HG03432 (cell line): ENCODE measurements at regions not wholly inside any gene's neighbourhood (a gene's known extent, or its start where the extent isn't known, plus 50 kb on each side); places are given as distances from the start of the nearest gene placed in this dataset.
"Not testable (repeated sequence)": the region's sequence is repeated elsewhere in the genome, so short reads cannot be mapped to it uniquely, and the experiment has no call there.

Source experiments
- ATAC-seq: cut with Tn5 transposase; IDR thresholded peaks from one replicate; pipeline ENCODE4 v1.9.1; 2021; ENCODE audit warnings: mild to moderate bottlenecking, moderate library complexity; ENCODE audit not compliant: unreplicated experiment

DNA sequence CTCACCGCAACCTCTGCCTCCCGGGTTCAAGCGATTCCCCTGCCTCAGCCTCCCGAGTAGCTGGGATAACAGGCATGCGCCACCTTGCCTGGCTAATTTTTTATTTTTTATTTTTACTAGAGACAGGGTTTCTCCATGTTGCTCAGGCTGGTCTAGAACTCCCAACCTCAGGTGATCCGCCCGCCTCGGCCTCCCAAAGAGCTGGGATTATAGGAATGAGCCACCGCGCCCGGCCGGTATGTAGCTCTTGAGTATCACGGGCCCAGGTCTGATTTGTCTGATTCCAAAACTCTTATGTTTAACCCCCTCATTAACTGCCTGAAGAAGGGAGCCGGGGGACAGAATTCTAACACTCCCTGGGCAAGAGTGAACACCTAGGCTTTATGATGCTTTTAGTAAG, 91.7 kb upstream of the OLIG2 start:
- not testable (repeated sequence) for ATAC-seq

DNA sequence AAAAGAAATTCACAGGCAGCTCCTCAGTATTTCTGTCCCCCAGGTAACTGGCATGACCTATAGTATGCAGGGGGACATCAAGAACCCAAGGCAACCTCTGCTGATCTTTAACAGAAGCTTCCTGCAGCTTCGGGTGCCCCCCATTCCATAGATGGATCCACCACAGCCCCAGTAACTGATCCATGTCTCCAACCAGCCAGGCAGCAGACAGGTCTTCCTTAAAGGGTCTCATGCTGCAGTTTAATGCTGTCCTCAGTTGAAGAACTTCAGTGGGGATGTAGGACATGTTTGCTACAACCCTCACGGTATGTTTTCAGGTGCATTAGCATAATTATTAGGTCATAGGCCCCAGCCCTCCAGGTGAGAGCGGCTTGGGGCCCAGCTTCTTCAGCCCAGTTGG, 90.9 kb upstream of the OLIG2 start:
- no peak for ATAC-seq

DNA sequence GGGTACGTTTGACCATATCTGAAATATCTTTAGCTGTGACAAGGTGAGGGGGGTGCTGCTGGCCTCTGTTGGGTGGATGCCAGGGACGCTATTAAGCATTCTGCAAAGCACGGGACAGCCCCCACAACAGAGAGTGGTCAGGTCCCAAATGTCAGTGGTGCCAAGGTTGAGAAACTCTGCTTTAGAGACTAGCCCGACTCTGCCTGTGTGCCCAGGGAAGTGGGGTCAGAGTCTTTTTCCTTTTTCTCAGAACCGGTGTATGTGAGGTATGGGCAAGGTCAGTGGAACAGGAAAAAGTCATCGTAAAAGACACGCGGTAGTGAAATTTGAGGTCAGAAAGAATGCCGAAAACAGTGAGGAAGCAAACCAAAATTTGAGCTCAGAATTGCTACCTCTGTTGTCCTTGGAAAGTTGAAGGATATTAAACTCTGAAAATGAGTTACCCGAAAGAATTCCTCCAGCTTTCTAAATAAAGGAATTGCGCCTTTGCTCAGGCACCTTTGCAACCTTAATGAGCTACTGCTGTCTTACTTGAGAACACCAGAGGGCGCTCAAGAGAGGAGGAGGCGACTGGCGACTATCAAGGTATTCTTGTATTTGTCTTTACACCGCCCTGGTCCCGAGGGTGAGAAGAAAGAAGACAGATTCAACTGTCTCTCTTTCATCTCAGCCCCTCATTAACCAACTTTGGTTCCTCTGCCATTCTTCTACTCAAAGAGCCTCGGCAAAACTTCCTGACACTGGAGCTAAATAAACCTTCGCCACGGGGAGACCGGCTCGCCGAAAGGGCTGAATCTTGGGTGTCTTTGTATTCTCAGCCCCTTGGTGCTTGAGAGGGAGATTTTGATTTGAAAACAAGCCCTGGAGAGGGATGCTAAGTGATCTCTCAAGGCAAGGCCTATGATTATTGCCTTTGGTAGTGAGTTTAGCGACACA, 85.4 kb upstream of the OLIG2 start:
- no peak for ATAC-seq

DNA sequence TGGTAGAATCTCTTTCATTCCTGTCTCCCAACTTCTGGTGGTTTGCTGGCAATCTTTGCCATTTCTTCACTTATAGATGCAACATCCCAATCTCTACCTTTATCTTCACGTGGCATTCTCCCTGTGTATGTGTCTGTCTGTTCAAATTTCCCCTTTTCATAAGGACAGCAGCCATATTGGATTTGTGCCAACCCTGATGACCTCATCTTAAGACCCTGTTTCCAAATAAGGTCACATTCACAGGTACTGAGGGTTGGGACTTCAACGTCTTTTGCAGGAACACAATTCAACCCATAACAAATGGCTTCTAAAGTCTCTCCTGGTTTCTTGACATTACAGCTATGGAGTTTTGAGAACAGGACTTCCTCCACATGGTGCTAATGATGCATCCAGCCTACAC, 84.5 kb upstream of the OLIG2 start:
- ATAC-seq, result no peak

DNA sequence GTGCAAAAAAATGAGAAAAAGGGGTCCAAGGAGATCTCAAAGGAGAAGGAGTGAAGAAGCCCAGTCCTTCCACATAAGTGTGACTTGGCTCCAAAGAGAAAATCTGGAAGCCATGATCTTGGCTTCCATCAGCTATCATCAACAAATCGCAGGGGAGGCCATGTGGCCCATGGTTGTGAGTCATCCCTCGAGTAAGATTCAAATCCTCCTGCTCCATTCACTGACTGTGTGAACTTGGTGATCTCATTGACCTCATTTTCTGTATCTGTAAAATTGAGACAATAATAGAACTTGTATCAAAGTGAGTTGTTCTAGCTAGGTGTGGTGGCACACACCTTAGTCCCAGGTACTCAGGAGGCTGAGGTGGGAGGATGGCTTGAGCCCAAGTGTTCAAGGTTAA, 79.1 kb upstream of the OLIG2 start:
- ATAC-seq, result no peak

DNA sequence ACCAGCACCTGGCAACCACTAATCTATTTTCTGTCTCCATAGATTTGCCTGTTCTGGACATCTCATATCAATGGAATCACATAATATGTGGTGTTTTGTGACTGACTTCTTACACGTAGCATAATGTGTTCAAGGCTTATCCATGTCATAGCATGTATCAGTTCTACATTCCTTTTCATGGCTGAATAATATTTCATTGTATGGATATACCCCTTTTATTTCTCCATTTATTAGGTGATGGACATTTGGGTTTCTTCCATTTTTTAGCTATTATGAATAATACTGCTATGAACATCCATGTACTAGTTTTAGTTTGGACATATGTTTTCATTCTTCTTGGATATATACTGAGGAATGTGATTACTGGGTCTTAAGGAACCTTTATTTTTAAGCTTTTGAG, 78.0 kb upstream of the OLIG2 start:
- no peak for ATAC-seq

DNA sequence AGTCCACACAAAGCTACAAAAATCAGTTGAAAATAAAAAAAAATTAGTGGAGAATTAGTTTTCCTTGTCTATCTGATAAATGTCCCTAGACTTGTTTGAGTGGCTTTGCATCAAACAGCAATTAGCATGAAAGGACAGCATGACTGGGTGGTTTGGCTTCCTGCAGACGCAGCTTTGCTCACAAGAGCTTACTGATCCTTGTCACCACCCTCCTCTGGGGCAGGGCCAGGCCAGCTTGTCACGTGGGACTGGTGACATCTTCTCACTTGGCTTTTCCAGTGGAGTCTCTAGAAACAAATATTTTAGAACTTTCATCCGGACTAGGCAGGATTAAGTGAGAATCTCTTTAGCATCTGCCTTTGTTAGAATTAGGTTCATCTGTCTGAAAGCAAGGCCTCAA, 76.0 kb upstream of the OLIG2 start:
- no peak for ATAC-seq

DNA sequence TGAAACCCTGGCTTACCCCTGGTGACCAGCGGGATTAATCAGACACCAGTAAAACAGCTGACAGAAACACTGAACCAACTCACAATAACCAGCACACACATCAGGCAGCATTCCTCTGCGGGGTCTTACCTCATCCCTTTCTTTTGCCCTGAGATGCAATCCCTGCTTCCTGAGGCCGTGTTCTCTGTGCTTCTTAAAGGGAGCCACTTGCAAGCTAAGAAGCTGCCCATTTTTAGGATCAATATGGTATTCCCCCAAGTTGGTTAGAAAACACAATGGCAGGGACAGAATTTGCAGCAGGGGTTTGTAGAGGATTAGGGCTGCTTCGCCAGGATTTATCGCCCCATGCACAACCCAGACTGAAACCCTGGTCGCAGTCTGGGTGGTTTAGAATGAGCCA, 74.7 kb upstream of the OLIG2 start:
- ATAC-seq, result no peak

DNA sequence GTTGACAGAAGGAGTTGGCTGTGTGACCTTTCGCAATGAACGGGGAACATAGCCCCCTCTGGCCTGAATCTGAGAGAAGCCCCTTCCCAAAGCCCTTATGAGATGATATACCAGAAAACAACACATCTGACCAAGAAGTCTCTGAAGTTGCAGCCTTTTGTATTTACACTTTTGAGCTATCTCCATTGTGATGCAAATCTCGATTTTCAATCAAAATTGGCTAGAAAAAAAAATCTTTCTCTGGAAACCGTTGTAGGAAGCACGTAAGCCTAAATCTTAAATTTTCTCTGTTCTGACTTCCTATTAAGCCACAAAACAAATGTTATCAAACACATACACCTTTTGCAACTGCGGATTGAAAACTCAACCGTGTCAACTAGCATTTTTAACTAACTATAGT, 71.4 kb upstream of the OLIG2 start:
- no peak for ATAC-seq

DNA sequence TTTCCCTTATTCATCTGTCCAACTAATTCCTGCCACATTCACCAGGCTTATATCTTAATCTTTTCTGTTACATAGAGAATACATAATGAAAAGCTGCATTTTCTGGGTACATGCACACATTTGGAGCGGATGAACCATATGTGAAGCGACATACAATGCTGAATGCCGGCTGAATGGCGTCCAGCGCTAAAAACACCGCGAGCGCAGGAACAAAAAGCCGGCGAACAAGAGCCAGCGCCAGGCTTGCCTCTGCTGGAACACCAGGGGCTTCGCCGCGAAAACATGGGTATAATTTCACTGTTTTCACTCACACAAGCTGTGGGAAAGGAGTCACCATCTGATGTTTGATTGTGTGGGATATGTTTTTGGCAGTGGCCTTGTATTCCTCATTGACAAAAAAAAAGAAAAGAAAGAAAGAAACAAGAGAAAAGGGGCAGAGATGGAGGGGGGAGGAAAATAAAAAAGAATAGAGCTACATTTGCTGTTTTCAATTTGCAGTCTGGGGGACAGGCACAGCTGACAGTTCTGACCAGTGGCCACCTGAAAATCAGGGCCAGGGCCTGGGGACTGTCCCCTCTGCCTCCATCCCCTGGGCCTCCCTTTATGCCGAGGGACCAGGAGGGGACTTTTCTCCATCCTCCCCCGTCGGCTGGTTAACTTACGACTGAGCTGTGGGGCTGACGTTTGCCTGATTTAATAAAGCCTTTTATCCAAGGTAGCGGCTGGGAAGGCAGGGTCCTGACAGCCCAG, 70.2 kb upstream of the OLIG2 start:
- no peak for ATAC-seq

DNA sequence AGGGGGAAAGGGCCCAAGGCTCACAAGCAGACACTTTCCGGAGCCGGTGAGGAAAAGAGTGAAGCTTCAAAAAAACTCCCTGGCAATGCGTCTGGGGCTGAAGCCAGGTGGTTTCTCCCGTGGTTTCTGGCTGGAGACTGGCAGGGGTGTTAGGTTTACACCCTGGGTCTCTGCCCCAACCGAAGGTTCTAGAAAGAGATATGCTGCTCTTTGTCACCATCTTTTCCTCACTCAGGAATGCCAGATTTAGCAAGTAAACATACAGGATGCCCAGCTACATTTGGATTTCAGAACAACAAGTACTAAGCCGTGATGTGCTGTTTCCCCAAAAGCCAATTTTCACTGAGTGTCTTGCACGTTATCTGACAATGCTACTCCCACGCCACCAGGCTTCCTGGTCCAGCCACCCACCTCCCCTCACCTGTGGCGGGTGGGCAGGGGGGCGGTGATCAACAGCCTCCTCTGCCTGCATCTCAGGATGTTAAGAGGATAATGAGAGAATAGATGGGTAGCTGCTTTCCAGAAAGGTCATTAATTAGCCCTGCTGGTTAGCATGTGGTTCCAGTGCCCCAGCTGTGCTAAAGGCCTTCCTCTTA, 69.6 kb upstream of the OLIG2 start:
- ATAC-seq, result no peak

DNA sequence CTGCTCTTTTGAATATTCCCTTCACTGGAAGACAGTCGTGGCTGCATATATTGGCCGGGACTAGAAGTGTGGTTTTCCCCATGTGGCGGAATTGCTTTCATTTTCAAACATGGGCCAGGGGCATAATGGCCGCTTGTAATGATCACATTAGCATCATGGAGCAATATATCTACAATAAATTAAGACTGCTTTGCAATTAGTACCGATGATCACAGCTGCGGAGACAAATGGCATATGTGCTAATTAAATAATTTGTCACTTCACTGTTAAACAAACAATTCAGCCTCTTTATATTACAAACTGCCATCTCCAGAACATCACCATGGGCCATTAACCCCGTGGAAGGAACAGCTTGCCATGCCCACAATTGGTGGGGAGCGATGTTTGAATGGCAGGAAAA, 68.2 kb upstream of the OLIG2 start:
- no peak for ATAC-seq

DNA sequence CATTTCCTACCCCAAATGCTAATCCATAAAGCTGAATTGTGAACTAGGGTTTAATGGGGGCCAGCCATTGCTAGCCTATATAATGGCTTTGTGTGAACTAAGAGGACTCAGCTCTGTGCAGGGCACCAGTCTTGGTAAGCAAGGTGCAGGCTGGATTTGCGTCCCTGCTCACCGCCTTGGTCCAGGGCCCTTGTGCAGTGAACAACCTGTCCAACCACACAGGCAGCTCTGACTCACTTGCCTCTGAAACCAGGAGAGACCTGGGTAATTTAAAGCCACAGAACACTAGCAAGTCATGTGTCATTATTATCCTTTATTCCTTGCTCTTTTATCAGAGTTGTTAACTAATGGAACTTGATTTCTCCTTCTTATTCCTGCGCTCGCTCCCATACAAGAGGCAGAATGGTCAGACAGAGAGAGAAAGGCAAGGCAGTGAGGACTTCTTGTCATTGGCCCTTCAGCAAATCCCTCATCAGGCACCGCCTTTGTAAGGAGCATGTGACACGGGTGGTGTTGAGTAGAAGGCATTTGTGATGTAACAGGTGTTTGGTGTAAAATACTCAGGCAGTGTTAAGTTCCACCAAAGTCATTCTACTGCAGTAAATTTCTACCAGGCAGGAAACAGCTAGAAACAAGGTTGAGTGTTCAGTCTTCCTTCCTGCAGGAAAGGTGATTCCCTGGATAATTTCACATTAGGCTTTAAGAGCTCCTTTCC, 67.3 kb upstream of the OLIG2 start:
- no peak for ATAC-seq

DNA sequence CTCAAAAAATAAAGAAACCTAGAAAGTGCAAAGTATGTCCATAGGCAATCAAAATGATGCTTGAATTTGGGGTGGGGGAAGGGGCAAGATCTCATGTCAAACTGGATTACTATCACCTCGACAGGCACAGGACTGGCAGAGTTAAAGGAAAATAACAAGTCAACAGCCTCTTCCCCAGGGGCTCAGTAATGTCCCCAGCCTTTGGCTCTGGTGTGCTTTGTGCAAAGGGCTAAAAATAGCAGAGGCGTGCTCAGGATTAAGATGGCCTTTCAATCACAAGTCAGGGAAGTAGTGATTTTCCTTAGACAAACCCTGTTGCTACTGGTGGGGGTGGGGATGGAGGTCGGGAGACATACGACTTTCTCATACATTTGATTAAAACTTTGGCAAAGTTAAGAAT, 63.5 kb upstream of the OLIG2 start:
- ATAC-seq, result no peak

DNA sequence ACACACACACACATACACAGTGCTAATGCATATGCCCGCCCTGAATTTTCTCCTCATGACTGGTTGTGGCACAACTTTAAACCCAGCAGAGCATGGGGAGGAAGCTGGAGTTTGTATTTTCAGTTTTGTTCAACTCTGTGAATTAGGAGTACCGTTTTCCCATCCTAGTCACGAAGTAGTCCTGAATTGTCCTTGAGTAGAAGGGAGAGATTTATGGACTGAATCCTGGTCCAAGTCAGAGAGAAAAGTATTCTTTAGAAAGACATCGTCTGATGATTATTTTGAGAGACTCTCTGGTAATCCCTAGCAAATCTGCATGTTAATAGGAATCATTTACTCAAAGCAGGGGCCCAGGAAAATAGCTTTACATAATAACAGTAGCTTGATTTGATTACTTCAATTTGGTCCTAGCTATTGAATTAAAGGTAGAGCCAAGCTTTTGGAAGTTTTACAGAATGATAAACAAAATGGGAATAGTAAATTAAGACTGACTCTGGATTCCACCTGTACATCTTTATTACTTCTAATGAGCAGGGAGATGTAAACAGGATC, 60.5 kb upstream of the OLIG2 start:
- ATAC-seq, result no peak

DNA sequence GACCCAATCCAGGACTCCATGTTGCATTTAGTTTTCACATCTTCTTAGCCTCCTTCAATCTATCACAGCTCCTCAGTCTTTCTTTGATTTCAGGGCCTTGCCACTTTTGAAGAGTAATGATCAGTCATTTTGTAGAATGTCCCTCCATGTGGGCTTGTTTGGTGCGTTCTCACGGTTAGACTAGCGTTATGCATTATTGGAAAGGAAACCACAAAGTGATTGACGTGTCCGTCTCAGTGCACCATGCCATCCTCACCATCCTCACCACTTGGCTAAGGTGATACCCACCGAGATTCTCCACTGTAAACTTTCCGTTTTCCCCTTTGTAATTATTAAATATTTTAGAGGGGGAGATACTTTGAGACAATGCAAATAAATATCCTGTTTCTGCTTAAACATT, 59.6 kb upstream of the OLIG2 start:
- ATAC-seq, result no peak

DNA sequence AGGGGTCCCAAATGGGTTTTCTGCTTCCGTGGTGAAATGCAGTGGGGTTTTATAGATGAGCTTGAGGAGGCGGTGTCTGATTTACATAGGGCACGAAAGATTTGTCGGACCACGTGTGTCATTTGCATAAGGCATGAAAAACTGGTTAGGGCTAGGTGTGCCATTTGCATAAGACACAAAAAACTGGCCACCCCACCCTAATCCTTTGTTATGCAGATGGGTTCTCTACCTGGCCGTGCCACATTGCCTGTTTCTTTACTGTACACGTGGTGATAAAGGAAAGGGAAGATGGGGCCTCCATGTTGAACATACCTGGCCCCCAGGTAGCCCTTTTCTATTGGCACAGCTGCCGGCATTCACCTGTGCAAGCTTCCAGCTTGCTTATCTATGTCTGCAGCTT, 57.6 kb upstream of the OLIG2 start:
- not testable (repeated sequence) for ATAC-seq

DNA sequence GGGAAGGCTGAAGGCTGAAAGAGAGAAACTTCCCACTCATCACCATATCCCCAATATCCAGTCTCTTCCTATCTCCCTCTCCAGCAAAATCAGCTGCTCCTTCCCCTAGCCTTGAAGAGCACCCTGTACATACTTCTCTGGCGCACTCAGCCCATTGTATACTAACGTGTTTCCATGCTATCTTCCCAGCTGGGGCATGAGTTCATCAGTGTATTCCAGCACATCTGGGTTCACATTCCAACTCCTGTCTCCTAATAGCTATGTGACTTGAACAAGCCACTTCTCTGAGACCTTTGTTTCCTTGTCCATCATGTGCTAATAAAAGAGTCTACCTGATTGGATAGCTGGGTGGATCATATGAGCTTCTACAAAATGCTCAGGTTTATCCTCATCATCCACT, 51.1 kb upstream of the OLIG2 start:
- ATAC-seq, result no peak

DNA sequence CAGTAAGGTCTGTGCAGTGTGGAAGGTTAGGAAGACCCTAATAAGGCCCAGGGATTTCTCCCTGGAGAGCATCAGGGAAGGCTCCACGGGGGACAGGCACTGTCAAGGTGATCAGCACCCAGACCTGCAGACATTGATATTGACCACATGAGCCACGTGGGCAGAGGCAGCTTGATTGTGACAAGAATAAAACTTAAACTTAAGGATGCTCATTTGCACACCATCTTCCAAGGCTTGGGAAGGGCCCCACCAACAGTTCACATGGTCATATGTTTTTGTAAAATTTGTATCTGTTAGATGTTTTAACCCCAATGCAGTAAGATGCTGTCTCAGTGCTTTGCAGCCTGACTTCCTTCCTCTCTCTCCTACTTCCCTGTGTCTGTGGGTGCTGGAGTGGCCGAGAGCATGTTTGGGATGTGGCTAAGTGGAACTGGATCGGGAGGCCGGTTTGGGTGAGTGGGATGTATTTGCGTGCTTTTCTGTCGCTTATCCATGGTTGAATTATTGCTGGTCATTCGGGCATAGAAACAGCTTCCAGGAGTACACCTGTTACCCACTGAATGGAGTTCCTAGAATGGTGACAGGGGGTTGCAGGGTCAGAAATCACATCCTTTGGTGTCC, 49.8 kb upstream of the OLIG2 start:
- ATAC-seq, result no peak
